HFFc6 (cell line): ENCODE measurements at regions not wholly inside any gene's neighbourhood (a gene's known extent, or its start where the extent isn't known, plus 50 kb on each side); places are given as distances from the start of the nearest gene placed in this dataset.

Experiments used
- DNase-seq: peaks from one replicate; pipeline ENCODE4 v3.0.0-alpha.2; 2018
- H3K27ac Mint-ChIP-seq: 2 replicates; pipeline ENCODE4 v1.8.0; 2020; ENCODE audit warnings: mild to moderate bottlenecking, mixed read lengths
- H3K27me3 Mint-ChIP-seq: 2 replicates; pipeline ENCODE4 v1.8.0; 2021; ENCODE audit warnings: mild to moderate bottlenecking, moderate library complexity, mixed read lengths; ENCODE audit not compliant: insufficient read depth
- H3K36me3 Mint-ChIP-seq: 2 replicates; pipeline ENCODE4 v1.8.0; 2021; ENCODE audit warnings: low read depth, mixed read lengths
- H3K4me1 Mint-ChIP-seq: 2 replicates; pipeline ENCODE4 v1.8.0; 2020; ENCODE audit warnings: low read depth, mixed read lengths
- H3K4me3 Mint-ChIP-seq: 2 replicates; pipeline ENCODE4 v1.8.0; 2020; ENCODE audit warnings: mild to moderate bottlenecking, moderate library complexity, mixed read lengths
- H3K9me3 Mint-ChIP-seq: 2 replicates; pipeline ENCODE4 v1.8.0; 2020; ENCODE audit warnings: mild to moderate bottlenecking, mixed read lengths
- CTCF ChIP-seq: fragments of 200-600 bp; sonication (generic); IDR thresholded peaks from 2 replicates; pipeline ENCODE4 v1.5.0; 2021; ENCODE audit warnings: antibody characterized with exemption, mild to moderate bottlenecking

DNA sequence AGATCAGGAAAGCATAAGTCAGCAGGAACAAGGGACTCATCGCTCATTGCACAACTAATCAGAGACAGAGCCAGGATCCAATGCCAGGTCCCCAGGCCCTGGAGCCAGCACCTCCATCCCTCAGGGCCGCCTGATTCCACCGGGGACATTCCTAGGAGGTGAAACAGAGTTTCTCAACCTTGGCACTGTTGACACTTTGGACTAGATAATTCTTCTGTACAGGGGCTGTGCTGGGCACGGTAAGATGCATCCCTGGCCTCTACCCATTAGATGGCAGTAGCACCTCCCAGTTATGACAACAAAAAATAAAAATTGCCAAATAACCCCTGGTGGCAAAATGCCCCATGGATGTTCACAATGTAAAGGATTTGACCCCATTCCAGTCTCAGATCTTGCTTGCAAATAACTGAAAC lies 127.7 kb downstream of the MTHFS start:
- peak; percentile 70 for TF ChIP-seq CTCF
- no peaks in the 10 kb centered on the region for H3K9me3 Mint-ChIP-seq
- peaks cover 19% of the 10 kb centered on the region for H3K27me3 Mint-ChIP-seq
- H3K27ac Mint-ChIP-seq: no peak overlapping the region
- no peak overlapping the region for H3K4me3 Mint-ChIP-seq
- DNase-seq: peak; percentile 9
- no peaks in the 10 kb centered on the region for H3K36me3 Mint-ChIP-seq
- peaks cover 10% of the 10 kb centered on the region for H3K4me1 Mint-ChIP-seq

GRCh38 chr15:79769933-79770759 lies 126.7 kb downstream of the MTHFS start:
- DNase-seq: no peak
- Mint-ChIP-seq H3K4me3 (no peak overlapping the region), H3K27me3 (peaks cover 19% of the 10 kb centered on the region), H3K36me3 (no peaks in the 10 kb centered on the region), H3K27ac (no peak overlapping the region), H3K9me3 (no peaks in the 10 kb centered on the region), H3K4me1 (peaks cover 10% of the 10 kb centered on the region)
- TF ChIP-seq CTCF: no peak

DNA sequence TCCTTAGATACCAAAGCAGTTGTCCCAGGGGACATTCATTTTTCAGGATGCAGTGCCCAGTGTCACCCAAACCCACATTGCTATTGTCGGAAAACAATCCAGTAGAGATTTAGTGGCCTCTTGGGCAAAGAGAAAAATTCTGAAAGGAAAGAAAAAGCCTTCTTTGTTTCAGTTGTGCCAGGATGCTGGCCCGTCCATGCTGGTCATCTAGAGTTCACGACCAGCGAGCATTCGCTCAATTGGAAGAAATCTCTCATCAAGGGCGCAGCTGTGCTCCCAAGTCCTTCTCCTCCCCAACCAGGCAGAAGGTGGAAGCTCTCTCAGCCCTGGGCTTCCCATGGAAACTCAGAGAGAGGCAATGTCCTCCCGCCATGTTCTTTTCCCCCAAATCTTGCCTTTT lies 123.7 kb downstream of the MTHFS start:
- Mint-ChIP-seq H3K4me3 (no peak overlapping the region), H3K27me3 (peaks cover 10% of the 10 kb centered on the region), H3K36me3 (no peaks in the 10 kb centered on the region), H3K27ac (no peak overlapping the region), H3K4me1 (peaks cover 10% of the 10 kb centered on the region), H3K9me3 (no peaks in the 10 kb centered on the region)
- TF ChIP-seq CTCF: no peak
- DNase-seq: no peak

- Mint-ChIP-seq H3K27ac (no peak overlapping the region), H3K36me3 (no peaks in the 10 kb centered on the region), H3K4me3 (no peak overlapping the region), H3K9me3 (no peaks in the 10 kb centered on the region), H3K27me3 (peaks cover 10% of the 10 kb centered on the region), H3K4me1 (no peaks in the 10 kb centered on the region)
- TF ChIP-seq CTCF: no peak
- DNase-seq: no peak
Measured at GRCh38 chr15:79775821-79776220, 121.0 kb downstream of the MTHFS start.

GRCh38 chr15:79777916-79778315 lies 118.9 kb downstream of the MTHFS start:
- Mint-ChIP-seq H3K4me1 (no peaks in the 10 kb centered on the region), H3K27ac (no peak overlapping the region), H3K27me3 (peaks cover 7% of the 10 kb centered on the region), H3K36me3 (peaks cover 7% of the 10 kb centered on the region; the same call in 1 of the 2 replicates), H3K4me3 (no peak overlapping the region), H3K9me3 (peaks cover 13% of the 10 kb centered on the region)
- DNase-seq: no peak
- no peak for TF ChIP-seq CTCF
